Osteoblast (primary cell): ENCODE measurements at regions not wholly inside any gene's neighbourhood (a gene's known extent, or its start where the extent isn't known, plus 50 kb on each side); places are given as distances from the start of the nearest gene placed in this dataset.

ENCODE experiments used
- DNase-seq: peaks from one replicate; pipeline ENCODE4 v3.0.0; 2011; ENCODE audit warnings: low spot score, mixed read lengths; ENCODE audit not compliant: insufficient read length; ENCODE audit errors: missing footprints
- H2AFZ ChIP-seq: 2 replicates; pipeline ENCODE4 v1.6.0; 2011; ENCODE audit warnings: mild to moderate bottlenecking, low read length
- H3K27ac ChIP-seq: 2 replicates; pipeline ENCODE4 v1.5.1; 2011; ENCODE audit warnings: mild to moderate bottlenecking, low read depth, low read length, moderate library complexity
- H3K27me3 ChIP-seq: 2 replicates; pipeline ENCODE4 v1.6.0; 2012; ENCODE audit warnings: mild to moderate bottlenecking, control low read depth, inconsistent platforms, low read length, moderate library complexity; ENCODE audit not compliant: insufficient read depth
- H3K36me3 ChIP-seq: 2 replicates; pipeline ENCODE4 v1.5.1; 2011; ENCODE audit warnings: mild to moderate bottlenecking, low read length, control low read depth, moderate library complexity; ENCODE audit not compliant: insufficient read depth
- H3K4me1 ChIP-seq: 2 replicates; pipeline ENCODE4 v1.5.1; 2011; ENCODE audit warnings: mild to moderate bottlenecking, low read length, control low read depth, moderate library complexity; ENCODE audit not compliant: insufficient read depth
- H3K4me2 ChIP-seq: 2 replicates; pipeline ENCODE4 v1.6.0; 2011; ENCODE audit warnings: mild to moderate bottlenecking, low read length; ENCODE audit not compliant: insufficient read depth
- H3K4me3 ChIP-seq: fragments of 200-600 bp; sonication (generic); 3 replicates; pipeline ENCODE4 v1.5.1; 2012; ENCODE audit warnings: mild to moderate bottlenecking, low read length, inconsistent platforms; ENCODE audit not compliant: insufficient read depth
- H3K79me2 ChIP-seq: 2 replicates; pipeline ENCODE4 v1.6.0; 2012; ENCODE audit warnings: mild to moderate bottlenecking, low read length, control low read depth, inconsistent platforms; ENCODE audit not compliant: insufficient read depth
- H3K9me3 ChIP-seq: 2 replicates; pipeline ENCODE4 v1.5.1; 2011; ENCODE audit warnings: low read depth, low read length, control low read depth
- H4K20me1 ChIP-seq: 2 replicates; pipeline ENCODE4 v1.6.0; 2012; ENCODE audit warnings: mild to moderate bottlenecking, low read length, control low read depth; ENCODE audit not compliant: insufficient read depth
- CTCF ChIP-seq: IDR thresholded peaks from 2 replicates; pipeline ENCODE4 v1.5.1; 2011; ENCODE audit warnings: mild to moderate bottlenecking, low read depth, low read length, moderate library complexity; ENCODE audit errors: extremely low read depth

GRCh38 chr11:80629466-80629865 lies 1188.6 kb upstream of the TENM4 start:
- no peaks in the 10 kb centered on the region for H3K36me3 ChIP-seq
- no peaks in the 10 kb centered on the region for H3K79me2 ChIP-seq
- H4K20me1 ChIP-seq, result no peaks in the 10 kb centered on the region
- H2AFZ ChIP-seq, result no peak overlapping the region
- H3K27ac ChIP-seq, result no peak overlapping the region
- DNase-seq, result no peak
- H3K4me3 ChIP-seq, result no peak overlapping the region
- H3K4me1 ChIP-seq, result no peaks in the 10 kb centered on the region
- no peak overlapping the region for H3K4me2 ChIP-seq
- H3K9me3 ChIP-seq, result peaks cover 4% of the 10 kb centered on the region
- H3K27me3 ChIP-seq, result no peaks in the 10 kb centered on the region
- no peak for TF ChIP-seq CTCF

- peaks cover 4% of the 10 kb centered on the region for H3K9me3 ChIP-seq
- no peak overlapping the region for H3K4me3 ChIP-seq
- H4K20me1 ChIP-seq, result no peaks in the 10 kb centered on the region
- no peak for TF ChIP-seq CTCF
- H3K4me2 ChIP-seq, result no peak overlapping the region
- no peak for DNase-seq
- no peaks in the 10 kb centered on the region for H3K79me2 ChIP-seq
- H3K27me3 ChIP-seq, result no peaks in the 10 kb centered on the region
- H2AFZ ChIP-seq, result no peak overlapping the region
- no peaks in the 10 kb centered on the region for H3K4me1 ChIP-seq
- H3K36me3 ChIP-seq, result no peaks in the 10 kb centered on the region
- H3K27ac ChIP-seq, result no peak overlapping the region
Observed at GRCh38 chr11:80627364-80627763, 1186.5 kb upstream of the TENM4 start.

- Histone ChIP-seq H3K4me3 (no peak overlapping the region), H3K27ac (no peak overlapping the region), H3K4me1 (no peaks in the 10 kb centered on the region), H3K4me2 (no peak overlapping the region), H4K20me1 (no peaks in the 10 kb centered on the region), H3K9me3 (peaks cover 4% of the 10 kb centered on the region), H3K36me3 (no peaks in the 10 kb centered on the region), H2AFZ (no peak overlapping the region), H3K27me3 (no peaks in the 10 kb centered on the region), H3K79me2 (no peaks in the 10 kb centered on the region)
- no peak for DNase-seq
- TF ChIP-seq CTCF, result no peak
Observed at GRCh38 chr11:80626721-80627120, 1185.9 kb upstream of the TENM4 start.

GRCh38 chr11:80625563-80625962 lies 1184.7 kb upstream of the TENM4 start:
- H3K27me3 ChIP-seq, result no peaks in the 10 kb centered on the region
- TF ChIP-seq CTCF, result no peak
- no peaks in the 10 kb centered on the region for H3K4me1 ChIP-seq
- no peaks in the 10 kb centered on the region for H3K36me3 ChIP-seq
- DNase-seq, result no peak
- no peak overlapping the region for H2AFZ ChIP-seq
- H3K4me3 ChIP-seq, result no peak overlapping the region
- no peak overlapping the region for H3K4me2 ChIP-seq
- H4K20me1 ChIP-seq, result no peaks in the 10 kb centered on the region
- H3K79me2 ChIP-seq, result no peaks in the 10 kb centered on the region
- H3K9me3 ChIP-seq, result peaks cover 4% of the 10 kb centered on the region
- H3K27ac ChIP-seq, result no peak overlapping the region
